Vagina (tissue), 2 donors: ENCODE measurements at regions not wholly inside any gene's neighbourhood (a gene's known extent, or its start where the extent isn't known, plus 50 kb on each side); places are given as distances from the start of the nearest gene placed in this dataset.
"Not testable (repeated sequence)": the region's sequence is repeated elsewhere in the genome, so short reads cannot be mapped to it uniquely, and the experiment has no call there.

Experiments used
- DNase-seq, 2 donors: peaks; one replicate each; pipeline ENCODE4 v3.0.0-alpha.2; 2017; ENCODE audit errors: extremely low spot score in 2 of 2
- H3K27ac ChIP-seq: fragments of 200-600 bp; sonication (generic); one replicate; pipeline ENCODE4 v1.5.1; 2019
- H3K27me3 ChIP-seq: fragments of 200-600 bp; sonication (generic); one replicate; pipeline ENCODE4 v1.5.1; 2019
- H3K36me3 ChIP-seq, 2 donors: fragments of 200-600 bp; sonication (generic); one replicate each; pipeline ENCODE4 v1.5.1; 2017 to 2019
- H3K4me1 ChIP-seq: fragments of 200-600 bp; sonication (generic); one replicate; pipeline ENCODE4 v1.5.1; 2019
- H3K4me3 ChIP-seq, 2 donors: fragments of 200-600 bp; sonication (generic); 1 replicate in 1 of 2; 2 replicates in 1 of 2; pipeline ENCODE4 v1.5.1; 2016 to 2019
- H3K9me3 ChIP-seq: fragments of 200-600 bp; sonication (generic); one replicate; pipeline ENCODE4 v1.5.1; 2019
- CTCF ChIP-seq, 3 experiments: fragments of 450-650 bp in 2 of 3; fragments of 200-600 bp in 1 of 3; sonication (generic) in 1 of 3; IDR thresholded peaks; one replicate each; pipeline ENCODE4 v1.5.1; 2017 to 2019; ENCODE audit warnings: antibody characterized with exemption in 3 of 3, mild to moderate bottlenecking in 2 of 3, moderate library complexity in 2 of 3
- POLR2A ChIP-seq, 2 donors: fragments of 450-650 bp; IDR thresholded peaks; one replicate each; pipeline ENCODE4 v1.6.1; 2017; ENCODE audit warnings: antibody characterized with exemption in 2 of 2, mild to moderate bottlenecking in 2 of 2, moderate library complexity in 2 of 2
- POLR2AphosphoS5 ChIP-seq, 2 donors: sonication (generic); formaldehyde crosslinking; IDR thresholded peaks; one replicate each; pipeline ENCODE4 v1.9.0; 2017; ENCODE audit warnings: antibody characterized with exemption in 2 of 2, mild to moderate bottlenecking in 2 of 2, low read depth in 1 of 2; ENCODE audit not compliant: insufficient read depth in 1 of 2
- intact Hi-C: fragments of 100-400 bp; cut with DNase I; formaldehyde crosslinking; loops from one replicate; pipeline ENCODE4 v1.15.1; 2023

- Histone ChIP-seq H3K9me3 (no peaks in the 10 kb centered on the region), H3K27me3 (no peaks in the 10 kb centered on the region), H3K36me3 (no peaks in the 10 kb centered on the region), H3K4me3 (no peak overlapping the region), H3K27ac (no peak overlapping the region), H3K4me1 (no peaks in the 10 kb centered on the region)
- no peak for DNase-seq
- TF ChIP-seq CTCF (IDR thresholded peaks at IDR 0.05) (no peak), POLR2AphosphoS5 (IDR thresholded peaks at IDR 0.05; ENCODE audit: insufficient read depth in 1 of 2, low read depth in 1 of 2) (no peak), POLR2A (IDR thresholded peaks at IDR 0.05) (no peak)
- intact Hi-C loops = no loop called here
These were observed 1508.3 kb upstream of the PRR20A start for GRCh38 chr13:55632402-55632801.

GRCh38 chr13:55649485-55649884 lies 1491.2 kb upstream of the PRR20A start:
- no peak overlapping the region for H3K4me3 ChIP-seq
- TF ChIP-seq POLR2A (IDR thresholded peaks at IDR 0.05) (no peak), CTCF (IDR thresholded peaks at IDR 0.05) (no peak), POLR2AphosphoS5 (IDR thresholded peaks at IDR 0.05; ENCODE audit: insufficient read depth in 1 of 2, low read depth in 1 of 2) (no peak)
- no peaks in the 10 kb centered on the region for H3K27me3 ChIP-seq
- intact Hi-C loops = no loop called here
- no peaks in the 10 kb centered on the region for H3K36me3 ChIP-seq
- no peaks in the 10 kb centered on the region for H3K9me3 ChIP-seq
- H3K4me1 ChIP-seq = no peaks in the 10 kb centered on the region
- H3K27ac ChIP-seq = no peak overlapping the region
- no peak for DNase-seq

- Histone ChIP-seq H3K9me3 (no peaks in the 10 kb centered on the region), H3K27ac (no peak overlapping the region), H3K4me1 (no peaks in the 10 kb centered on the region), H3K27me3 (no peaks in the 10 kb centered on the region), H3K4me3 (no peak overlapping the region), H3K36me3 (no peaks in the 10 kb centered on the region)
- TF ChIP-seq POLR2A (IDR thresholded peaks at IDR 0.05) (no peak), POLR2AphosphoS5 (IDR thresholded peaks at IDR 0.05; ENCODE audit: insufficient read depth in 1 of 2, low read depth in 1 of 2) (no peak), CTCF (IDR thresholded peaks at IDR 0.05) (no peak)
- no peak for DNase-seq
- intact Hi-C loops = no loop called here
These were observed 1488.1 kb upstream of the PRR20A start for GRCh38 chr13:55652657-55653056.

- intact Hi-C loops = no loop called here
- Histone ChIP-seq H3K9me3 (no peaks in the 10 kb centered on the region), H3K4me1 (no peaks in the 10 kb centered on the region), H3K36me3 (no peaks in the 10 kb centered on the region), H3K27me3 (no peaks in the 10 kb centered on the region), H3K4me3 (no peak overlapping the region), H3K27ac (no peak overlapping the region)
- TF ChIP-seq POLR2AphosphoS5 (IDR thresholded peaks at IDR 0.05; ENCODE audit: insufficient read depth in 1 of 2, low read depth in 1 of 2) (no peak), POLR2A (IDR thresholded peaks at IDR 0.05) (no peak), CTCF (IDR thresholded peaks at IDR 0.05) (no peak)
- no peak for DNase-seq
These were observed 1487.2 kb upstream of the PRR20A start for GRCh38 chr13:55653497-55653896.

GRCh38 chr13:55654243-55654642 lies 1486.5 kb upstream of the PRR20A start:
- DNase-seq = no peak
- no peaks in the 10 kb centered on the region for H3K9me3 ChIP-seq
- TF ChIP-seq POLR2AphosphoS5 (IDR thresholded peaks at IDR 0.05; ENCODE audit: insufficient read depth in 1 of 2, low read depth in 1 of 2) = no peak
- no peak for TF ChIP-seq CTCF (IDR thresholded peaks at IDR 0.05)
- no peak for TF ChIP-seq POLR2A (IDR thresholded peaks at IDR 0.05)
- no peak overlapping the region for H3K27ac ChIP-seq
- H3K4me1 ChIP-seq = no peaks in the 10 kb centered on the region
- H3K36me3 ChIP-seq = no peaks in the 10 kb centered on the region
- no peak overlapping the region for H3K4me3 ChIP-seq
- intact Hi-C loops = no loop called here
- no peaks in the 10 kb centered on the region for H3K27me3 ChIP-seq

GRCh38 chr13:55660264-55660663 lies 1480.5 kb upstream of the PRR20A start:
- intact Hi-C loops, H3K27ac ChIP-seq, H3K4me1 ChIP-seq, H3K36me3 ChIP-seq, DNase-seq, H3K9me3 ChIP-seq, H3K27me3 ChIP-seq, H3K4me3 ChIP-seq: not testable (repeated sequence)
